PC-9 (cell line): ENCODE measurements at regions not wholly inside any gene's neighbourhood (a gene's known extent, or its start where the extent isn't known, plus 50 kb on each side); places are given as distances from the start of the nearest gene placed in this dataset.

Experiments
- EZH2 ChIP-seq: fragments of 200-600 bp; sonication (generic); IDR thresholded peaks from 2 replicates; pipeline ENCODE4 v1.8.0; 2017; ENCODE audit warnings: antibody characterized with exemption, low read depth
- TF ChIP-seq, protein P1 (sequence below): fragments of 200-600 bp; sonication (generic); conservative IDR thresholded peaks from 2 replicates; pipeline ENCODE4 v1.6.1; 2017; ENCODE audit warnings: mixed run types, antibody characterized with exemption, mild to moderate bottlenecking, moderate library complexity

DNA sequence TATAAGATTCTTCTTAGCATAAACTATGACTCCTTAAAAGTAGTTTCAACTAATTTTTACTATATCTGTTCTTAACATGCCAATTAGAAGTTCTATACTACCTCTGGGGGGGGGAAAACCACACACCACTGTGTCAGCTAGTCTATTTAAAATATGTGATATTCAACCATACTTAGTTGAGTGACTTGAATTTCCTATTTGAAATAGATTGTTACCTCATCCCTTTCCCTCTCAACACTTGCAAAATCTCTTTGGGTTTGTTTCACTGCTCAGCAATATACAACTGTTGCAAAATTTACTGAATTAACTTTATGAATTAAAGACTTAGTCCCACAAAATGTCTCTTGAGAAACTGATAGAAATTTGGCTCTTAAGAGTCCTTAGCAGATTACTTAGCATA is 151.1 kb upstream of the POU5F2 start:
- TF ChIP-seq, protein P1, sequence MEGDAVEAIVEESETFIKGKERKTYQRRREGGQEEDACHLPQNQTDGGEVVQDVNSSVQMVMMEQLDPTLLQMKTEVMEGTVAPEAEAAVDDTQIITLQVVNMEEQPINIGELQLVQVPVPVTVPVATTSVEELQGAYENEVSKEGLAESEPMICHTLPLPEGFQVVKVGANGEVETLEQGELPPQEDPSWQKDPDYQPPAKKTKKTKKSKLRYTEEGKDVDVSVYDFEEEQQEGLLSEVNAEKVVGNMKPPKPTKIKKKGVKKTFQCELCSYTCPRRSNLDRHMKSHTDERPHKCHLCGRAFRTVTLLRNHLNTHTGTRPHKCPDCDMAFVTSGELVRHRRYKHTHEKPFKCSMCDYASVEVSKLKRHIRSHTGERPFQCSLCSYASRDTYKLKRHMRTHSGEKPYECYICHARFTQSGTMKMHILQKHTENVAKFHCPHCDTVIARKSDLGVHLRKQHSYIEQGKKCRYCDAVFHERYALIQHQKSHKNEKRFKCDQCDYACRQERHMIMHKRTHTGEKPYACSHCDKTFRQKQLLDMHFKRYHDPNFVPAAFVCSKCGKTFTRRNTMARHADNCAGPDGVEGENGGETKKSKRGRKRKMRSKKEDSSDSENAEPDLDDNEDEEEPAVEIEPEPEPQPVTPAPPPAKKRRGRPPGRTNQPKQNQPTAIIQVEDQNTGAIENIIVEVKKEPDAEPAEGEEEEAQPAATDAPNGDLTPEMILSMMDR = no peak
- TF ChIP-seq EZH2 = no peak
